ENCODE measurements at regions not wholly inside any gene's neighbourhood (a gene's known extent, or its start where the extent isn't known, plus 50 kb on each side); places are given as distances from the start of the nearest gene placed in this dataset.

- ChIA-PET CTCF (interaction anchor here (0.7 to 0.9 kb wide), 2 partner anchors 113 to 897 kb away, joined by 3 to 5 read pairs; no protein-coding TSS in a partner anchor), POLR2A (ENCODE audit: unreplicated experiment) (no interaction called here)
- Histone ChIP-seq H3K79me1 (ENCODE audit: low read depth in 1 of 2, low read length in 2 of 2) (no peaks in the 10 kb centered on the region), H3K9me1 (ENCODE audit: insufficient read depth, low read length) (no peaks in the 10 kb centered on the region), H3K9me3 (ENCODE audit: control insufficient read depth, insufficient read depth, low read length) (no peaks in the 10 kb centered on the region; the same call in 1 of the 2 replicates), H3K23ac (ENCODE audit: low read depth, low read length) (no peak overlapping the region), H3K9ac (ENCODE audit: low read depth, low read length) (no peak overlapping the region), H2AFZ (replicated peaks; ENCODE audit: low read length, poor library complexity) (no peak overlapping the region), H2BK120ac (ENCODE audit: low read depth, low read length) (no peak overlapping the region), H2BK5ac (ENCODE audit: low read depth, low read length, poor library complexity, severe bottlenecking) (no peak overlapping the region), H2AK9ac (replicated peaks; ENCODE audit: low read depth, low read length, poor library complexity) (no peak overlapping the region), H4K5ac (ENCODE audit: low read depth, low read length) (no peak overlapping the region), H3K27ac (ENCODE audit: insufficient read depth, low read length) (no peak overlapping the region), H4K20me1 (ENCODE audit: insufficient read depth, low read length) (no peaks in the 10 kb centered on the region), H3K27me3 (ENCODE audit: control insufficient read depth, insufficient read depth, low read length) (peaks cover 6% of the 10 kb centered on the region; the same call in 1 of the 2 replicates), H4K91ac (ENCODE audit: insufficient read depth, low read depth, low read length) (no peak overlapping the region), H3K4me3 (ENCODE audit: insufficient read depth, low read depth, low read length) (no peak overlapping the region), H3K4ac (ENCODE audit: low read depth, low read length) (no peak overlapping the region), H2BK15ac (ENCODE audit: low read depth, low read length) (no peak overlapping the region), H4K8ac (ENCODE audit: low read depth in 2 of 2, low read length in 2 of 2) (no peak overlapping the region), H3K4me1 (ENCODE audit: control insufficient read depth, insufficient read depth, low read length) (no peaks in the 10 kb centered on the region), H3K36me3 (ENCODE audit: control insufficient read depth, insufficient read depth, low read length) (no peaks in the 10 kb centered on the region), H3K56ac (ENCODE audit: extremely low read depth, insufficient read depth, low read length) (no peak overlapping the region), H2BK20ac (ENCODE audit: low read depth, low read length) (no peak overlapping the region), H3K18ac (ENCODE audit: low read depth, low read length) (no peak overlapping the region), H3K14ac (replicated peaks; ENCODE audit: low read depth, low read length) (no peak overlapping the region), H2AK5ac (ENCODE audit: low read depth, low read length) (no peak overlapping the region), H3K4me2 (ENCODE audit: low read depth, low read length) (no peak overlapping the region)
- intact Hi-C loops (cut with micrococcal nuclease), result no loop called here
- no peak for ATAC-seq (ENCODE audit: low read depth)
- no peak for DNase-seq
- WGBS, 2 experiments (ENCODE audit: extremely low coverage in 2 of 2, insufficient read length in 1 of 2), result 60% methylated on average over 1 of the region's 5 CpGs; no CpG with 5 or more reads in 1 of the 2 experiments
- TF ChIP-seq MXI1 (IDR thresholded peaks at IDR 0.05; ENCODE audit: borderline replicate concordance, low read depth, low read length), result no peak
- no peak for TF ChIP-seq FOS (IDR thresholded peaks at IDR 0.05; ENCODE audit: low read depth, low read length)
- TF ChIP-seq RCOR1 (IDR thresholded peaks at IDR 0.05; ENCODE audit: insufficient replicate concordance, low read length), result no peak
- TF ChIP-seq, protein P1, sequence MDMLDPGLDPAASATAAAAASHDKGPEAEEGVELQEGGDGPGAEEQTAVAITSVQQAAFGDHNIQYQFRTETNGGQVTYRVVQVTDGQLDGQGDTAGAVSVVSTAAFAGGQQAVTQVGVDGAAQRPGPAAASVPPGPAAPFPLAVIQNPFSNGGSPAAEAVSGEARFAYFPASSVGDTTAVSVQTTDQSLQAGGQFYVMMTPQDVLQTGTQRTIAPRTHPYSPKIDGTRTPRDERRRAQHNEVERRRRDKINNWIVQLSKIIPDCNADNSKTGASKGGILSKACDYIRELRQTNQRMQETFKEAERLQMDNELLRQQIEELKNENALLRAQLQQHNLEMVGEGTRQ (IDR thresholded peaks at IDR 0.05; ENCODE audit: low read depth, low read length), result no peak
- no peak for TF ChIP-seq CEBPB (IDR thresholded peaks at IDR 0.05; ENCODE audit: low read depth, low read length)
- no peak for TF ChIP-seq POLR2A (IDR thresholded peaks at IDR 0.05; ENCODE audit: low read depth, low read length)
- no peak for TF ChIP-seq ELK1 (IDR thresholded peaks at IDR 0.05; ENCODE audit: borderline replicate concordance, low read depth, low read length)
- no peak for TF ChIP-seq SMC3 (IDR thresholded peaks at IDR 0.05; ENCODE audit: low read depth, low read length)
- no peak for TF ChIP-seq CHD1 (IDR thresholded peaks at IDR 0.05; ENCODE audit: low read depth, low read length)
- no peak for TF ChIP-seq BHLHE40 (IDR thresholded peaks at IDR 0.05; ENCODE audit: low read depth, low read length)
- TF ChIP-seq RFX5 (IDR thresholded peaks at IDR 0.05; ENCODE audit: low read depth, low read length), result no peak
- no peak for TF ChIP-seq NFE2L2 (IDR thresholded peaks at IDR 0.05; ENCODE audit: low read depth, low read length)
- TF ChIP-seq MAZ (IDR thresholded peaks at IDR 0.05; ENCODE audit: borderline replicate concordance, low read depth, low read length), result no peak
- no peak for TF ChIP-seq CTCF (conservative IDR thresholded peaks at IDR 0.05; ENCODE audit: low read depth, low read length)
- TF ChIP-seq MAFK (IDR thresholded peaks at IDR 0.05; ENCODE audit: low read depth, low read length), result no peak
- TF ChIP-seq RAD21 (IDR thresholded peaks at IDR 0.05; ENCODE audit: low read length), result no peak
- dilution Hi-C loops (cut with HindIII; ENCODE audit: low sequenced_read_pairs, unreplicated experiment), result no loop called here
- in situ Hi-C loops (cut with MboI; ENCODE audit: low sequenced_read_pairs), result no loop called here
- BruUV-seq (replicated peaks), result no TSS peak
Measured at GRCh38 chr11:112392904-112393303, 132.2 kb upstream of the PLET1 start.
